ENCODE measurements at regions not wholly inside any gene's neighbourhood (a gene's known extent, or its start where the extent isn't known, plus 50 kb on each side); places are given as distances from the start of the nearest gene placed in this dataset.

GRCh38 chr21:17900281-17900989, 81.3 kb upstream of the C21orf91 start:
- TF ChIP-seq CTCF (IDR thresholded peaks at IDR 0.05) (no peak), POLR2A (IDR thresholded peaks at IDR 0.05) (no peak), EP300 (IDR thresholded peaks at IDR 0.05) (no peak)
